ENCODE measurements at regions not wholly inside any gene's neighbourhood (a gene's known extent, or its start where the extent isn't known, plus 50 kb on each side); places are given as distances from the start of the nearest gene placed in this dataset.

DNA sequence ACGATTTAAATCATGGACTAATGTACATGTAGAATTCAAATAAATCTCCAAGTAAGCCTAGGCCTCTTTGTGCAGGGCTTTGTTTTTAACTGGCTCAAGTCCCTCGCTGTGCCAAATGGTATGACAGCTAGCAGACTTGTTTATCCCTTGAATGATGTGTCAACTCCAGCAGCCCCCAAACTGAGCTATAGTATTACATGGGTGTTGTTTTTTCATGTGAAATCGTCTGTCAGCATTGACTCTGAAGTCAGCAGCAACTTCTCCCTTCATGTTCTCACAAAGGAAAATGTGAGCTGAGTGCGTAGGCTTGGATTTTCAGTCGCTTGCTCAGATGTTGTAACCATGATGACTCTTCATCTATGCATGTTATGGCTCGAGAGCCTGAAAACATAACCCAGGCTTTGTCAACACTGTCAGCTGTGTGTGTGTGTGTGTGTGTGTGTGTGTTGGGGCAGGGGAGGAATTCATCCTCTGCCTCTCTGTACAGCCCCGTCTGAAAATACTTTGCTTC, 73.3 kb downstream of the PTHLH start (continued):
- no peak for TF ChIP-seq ZNF180 (CRISPR knock-in tag; IDR thresholded peaks at IDR 0.05; ENCODE audit: borderline replicate concordance, low read depth)
- TF ChIP-seq ZBTB39 (CRISPR knock-in tag; IDR thresholded peaks at IDR 0.05), result no peak
- no peak for TF ChIP-seq ZNF138 (CRISPR knock-in tag; IDR thresholded peaks at IDR 0.05; ENCODE audit: low read depth)
- no peak for TF ChIP-seq KDM4B (CRISPR knock-in tag; IDR thresholded peaks at IDR 0.05)
- TF ChIP-seq PHB2 (IDR thresholded peaks at IDR 0.05; ENCODE audit: partially characterized antibody), result no peak
- no peak for TF ChIP-seq ZNF333 (CRISPR knock-in tag; IDR thresholded peaks at IDR 0.05; ENCODE audit: borderline replicate concordance)
- no peak for TF ChIP-seq REPIN1 (CRISPR knock-in tag; IDR thresholded peaks at IDR 0.05; ENCODE audit: borderline replicate concordance, low read depth)
- no peak for TF ChIP-seq ZNF747 (CRISPR knock-in tag; IDR thresholded peaks at IDR 0.05; ENCODE audit: borderline replicate concordance)
- no peak for TF ChIP-seq ZFP90 (CRISPR knock-in tag; IDR thresholded peaks at IDR 0.05; ENCODE audit: borderline replicate concordance)
- no peak for TF ChIP-seq ZKSCAN8 (CRISPR knock-in tag; IDR thresholded peaks at IDR 0.05; ENCODE audit: borderline replicate concordance)
- TF ChIP-seq ZNF136 (CRISPR knock-in tag; IDR thresholded peaks at IDR 0.05; ENCODE audit: low read depth), result no peak
- no peak for TF ChIP-seq PAF1 (CRISPR knock-in tag; IDR thresholded peaks at IDR 0.05)
- TF ChIP-seq ZHX1 (CRISPR knock-in tag; IDR thresholded peaks at IDR 0.05; ENCODE audit: low read depth), result no peak
- TF ChIP-seq PAWR (CRISPR knock-in tag; IDR thresholded peaks at IDR 0.05; ENCODE audit: borderline replicate concordance), result no peak
- TF ChIP-seq ZNF260 (CRISPR knock-in tag; IDR thresholded peaks at IDR 0.05; ENCODE audit: borderline replicate concordance, low read depth), result no peak
- no peak for TF ChIP-seq ZSCAN20 (CRISPR knock-in tag; IDR thresholded peaks at IDR 0.05; ENCODE audit: borderline replicate concordance)
- no peak for TF ChIP-seq NPAS2 (CRISPR knock-in tag; IDR thresholded peaks at IDR 0.05; ENCODE audit: borderline replicate concordance)
- TF ChIP-seq SOX6 (IDR thresholded peaks at IDR 0.05), result no peak
- TF ChIP-seq SOX6 (CRISPR knock-in tag; IDR thresholded peaks at IDR 0.05), result peak; percentile 69
- peak; percentile 26; the same call in 1 of the 2 replicates for TF ChIP-seq SPEN (CRISPR knock-in tag; IDR thresholded peaks at IDR 0.05; ENCODE audit: low read depth)
- no peak for TF ChIP-seq ZNF44 (CRISPR knock-in tag; IDR thresholded peaks at IDR 0.05)
- TF ChIP-seq BHLHE40 (IDR thresholded peaks at IDR 0.05; ENCODE audit: low read length), result peak; percentile 55
- no peak for TF ChIP-seq KDM2A (CRISPR knock-in tag; IDR thresholded peaks at IDR 0.05; ENCODE audit: borderline replicate concordance, low read depth)
- TF ChIP-seq MAFF (IDR thresholded peaks at IDR 0.05; ENCODE audit: low read depth, low read length), result peak; percentile 37; the same call in 1 of the 2 replicates

Data from HepG2 (cell line).